GM12872 (cell line): ENCODE measurements at regions not wholly inside any gene's neighbourhood (a gene's known extent, or its start where the extent isn't known, plus 50 kb on each side); places are given as distances from the start of the nearest gene placed in this dataset.

ENCODE experiments used
- TF ChIP-seq, protein P1 (sequence below): IDR thresholded peaks from 3 replicates; pipeline ENCODE4 v1.5.1; 2011; ENCODE audit warnings: low read depth, mild to moderate bottlenecking, low read length, moderate library complexity; ENCODE audit not compliant: insufficient read depth

DNA sequence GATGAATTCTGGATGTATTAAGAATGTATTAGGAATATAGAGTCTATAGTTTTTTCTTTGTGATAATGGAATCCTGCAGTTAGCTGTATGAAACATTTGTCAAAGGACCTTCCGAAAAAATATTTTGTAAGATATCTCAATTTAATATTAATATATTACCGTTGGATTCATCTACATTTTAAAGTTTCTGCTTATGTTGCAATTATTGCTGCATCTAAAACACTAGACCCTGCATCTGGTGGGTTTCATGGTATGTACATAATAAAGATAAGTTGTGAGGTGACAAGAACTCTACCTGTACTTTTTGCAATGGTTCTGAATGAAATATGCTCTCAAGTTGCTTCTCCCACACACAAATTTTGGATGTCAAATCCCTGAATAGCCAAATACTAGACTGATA is 565.9 kb upstream of the FBXO33 start:
- TF ChIP-seq, protein P1, sequence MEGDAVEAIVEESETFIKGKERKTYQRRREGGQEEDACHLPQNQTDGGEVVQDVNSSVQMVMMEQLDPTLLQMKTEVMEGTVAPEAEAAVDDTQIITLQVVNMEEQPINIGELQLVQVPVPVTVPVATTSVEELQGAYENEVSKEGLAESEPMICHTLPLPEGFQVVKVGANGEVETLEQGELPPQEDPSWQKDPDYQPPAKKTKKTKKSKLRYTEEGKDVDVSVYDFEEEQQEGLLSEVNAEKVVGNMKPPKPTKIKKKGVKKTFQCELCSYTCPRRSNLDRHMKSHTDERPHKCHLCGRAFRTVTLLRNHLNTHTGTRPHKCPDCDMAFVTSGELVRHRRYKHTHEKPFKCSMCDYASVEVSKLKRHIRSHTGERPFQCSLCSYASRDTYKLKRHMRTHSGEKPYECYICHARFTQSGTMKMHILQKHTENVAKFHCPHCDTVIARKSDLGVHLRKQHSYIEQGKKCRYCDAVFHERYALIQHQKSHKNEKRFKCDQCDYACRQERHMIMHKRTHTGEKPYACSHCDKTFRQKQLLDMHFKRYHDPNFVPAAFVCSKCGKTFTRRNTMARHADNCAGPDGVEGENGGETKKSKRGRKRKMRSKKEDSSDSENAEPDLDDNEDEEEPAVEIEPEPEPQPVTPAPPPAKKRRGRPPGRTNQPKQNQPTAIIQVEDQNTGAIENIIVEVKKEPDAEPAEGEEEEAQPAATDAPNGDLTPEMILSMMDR = no peak

GRCh38 chr14:39991041-39991440 is 558.8 kb upstream of the FBXO33 start:
- TF ChIP-seq, protein P1 = no peak

DNA sequence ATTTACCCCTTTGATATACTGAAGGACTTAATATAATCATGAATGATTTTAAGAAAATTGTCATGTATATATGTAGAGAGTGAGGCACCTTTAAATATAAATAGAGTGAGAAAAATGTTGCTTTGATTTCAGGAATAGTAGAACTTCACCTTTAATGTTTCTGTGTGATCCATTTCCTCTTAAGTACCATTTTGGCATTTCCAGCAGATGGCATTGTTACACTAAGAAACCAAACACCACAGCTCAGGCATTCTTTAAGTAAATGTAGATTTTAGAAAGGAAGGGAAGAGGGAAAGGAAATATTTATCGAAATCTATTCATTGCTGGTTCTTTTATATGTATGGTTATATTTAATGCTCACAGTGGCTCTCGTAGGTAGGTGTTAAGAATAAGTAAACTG is 556.7 kb upstream of the FBXO33 start:
- TF ChIP-seq, protein P1 = peak; percentile 43

DNA sequence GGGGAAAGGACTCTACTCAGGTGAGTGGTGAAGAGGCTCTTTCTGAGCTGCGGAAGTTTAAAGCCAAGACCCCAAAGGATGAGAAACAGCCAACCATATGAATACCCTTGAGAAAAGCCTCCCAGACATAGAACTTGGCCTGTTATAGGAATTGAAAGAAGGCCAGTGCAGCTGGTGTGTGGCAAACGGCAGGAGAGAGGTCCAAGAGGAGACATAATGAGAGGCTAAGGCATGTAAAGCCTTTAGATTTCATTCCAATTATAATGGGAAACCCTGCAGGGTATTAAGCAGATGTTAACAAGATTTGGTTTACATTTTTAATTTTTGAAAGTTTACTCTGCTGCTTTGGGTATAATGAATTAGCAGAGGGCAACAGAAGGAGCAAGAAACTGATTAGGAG is 552.1 kb upstream of the FBXO33 start:
- TF ChIP-seq, protein P1 = no peak

DNA sequence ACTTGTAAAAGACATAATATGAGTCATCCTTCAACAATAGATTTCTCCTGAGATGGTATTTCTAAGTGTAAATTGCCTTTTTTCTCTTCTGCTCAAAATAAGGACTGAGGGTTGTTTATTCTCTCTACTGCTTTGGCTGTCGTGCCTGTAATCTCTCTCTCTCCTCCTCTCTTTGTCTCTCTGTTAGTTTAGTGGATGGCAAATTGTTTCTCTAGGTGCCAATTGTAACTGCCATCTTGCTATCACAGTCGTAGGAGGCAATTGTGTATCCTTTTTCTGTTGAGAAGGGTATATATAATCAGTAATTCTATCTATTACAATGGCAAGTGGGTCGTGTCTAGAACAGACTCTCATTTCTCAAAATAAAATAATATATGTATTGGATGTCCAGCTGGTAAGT is 545.0 kb upstream of the FBXO33 start:
- TF ChIP-seq, protein P1 = no peak

DNA sequence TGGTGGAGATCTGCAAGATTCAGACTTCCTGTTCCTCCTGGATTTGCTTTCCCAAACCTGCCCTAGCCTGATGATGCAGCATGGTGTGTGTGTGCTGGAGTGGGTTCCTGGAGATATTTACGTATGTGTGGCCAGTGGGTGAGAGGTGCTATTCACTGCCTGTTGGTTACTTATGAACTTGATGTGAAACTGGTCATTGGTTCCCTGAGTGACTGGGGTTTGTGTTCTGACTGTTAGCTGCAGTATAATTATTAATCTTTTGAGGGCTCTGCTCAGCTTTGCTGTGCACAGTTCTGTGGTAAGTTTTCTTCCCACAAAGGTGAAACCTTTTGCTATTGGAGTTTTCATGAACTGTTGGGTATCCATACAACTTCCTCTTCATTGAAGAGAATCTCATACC is 541.8 kb upstream of the FBXO33 start:
- TF ChIP-seq, protein P1 = no peak

- TF ChIP-seq, protein P1 = no peak
These were observed 540.5 kb upstream of the FBXO33 start for GRCh38 chr14:39972704-39973103.

DNA sequence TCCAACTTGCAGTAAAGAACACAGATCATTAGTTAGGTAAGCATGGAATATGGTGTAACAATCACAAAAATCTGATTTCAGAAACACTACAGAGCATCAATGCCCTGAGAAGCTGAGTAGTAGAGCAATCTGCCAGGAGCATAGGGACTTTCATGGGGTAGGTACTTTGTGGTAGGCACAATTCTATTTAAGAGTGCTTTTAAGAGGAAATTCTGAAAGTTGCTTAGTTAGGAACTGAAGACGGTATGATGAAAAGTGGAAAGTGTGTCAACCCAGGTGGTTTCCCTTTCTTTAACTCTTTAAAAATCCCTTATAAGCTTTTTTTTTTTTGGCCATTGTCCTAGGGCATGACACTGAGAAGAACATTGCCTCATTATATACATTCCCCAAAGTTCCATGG is 535.7 kb upstream of the FBXO33 start:
- TF ChIP-seq, protein P1 = no peak
